ENCODE measurements at regions not wholly inside any gene's neighbourhood (a gene's known extent, or its start where the extent isn't known, plus 50 kb on each side); places are given as distances from the start of the nearest gene placed in this dataset.

DNA sequence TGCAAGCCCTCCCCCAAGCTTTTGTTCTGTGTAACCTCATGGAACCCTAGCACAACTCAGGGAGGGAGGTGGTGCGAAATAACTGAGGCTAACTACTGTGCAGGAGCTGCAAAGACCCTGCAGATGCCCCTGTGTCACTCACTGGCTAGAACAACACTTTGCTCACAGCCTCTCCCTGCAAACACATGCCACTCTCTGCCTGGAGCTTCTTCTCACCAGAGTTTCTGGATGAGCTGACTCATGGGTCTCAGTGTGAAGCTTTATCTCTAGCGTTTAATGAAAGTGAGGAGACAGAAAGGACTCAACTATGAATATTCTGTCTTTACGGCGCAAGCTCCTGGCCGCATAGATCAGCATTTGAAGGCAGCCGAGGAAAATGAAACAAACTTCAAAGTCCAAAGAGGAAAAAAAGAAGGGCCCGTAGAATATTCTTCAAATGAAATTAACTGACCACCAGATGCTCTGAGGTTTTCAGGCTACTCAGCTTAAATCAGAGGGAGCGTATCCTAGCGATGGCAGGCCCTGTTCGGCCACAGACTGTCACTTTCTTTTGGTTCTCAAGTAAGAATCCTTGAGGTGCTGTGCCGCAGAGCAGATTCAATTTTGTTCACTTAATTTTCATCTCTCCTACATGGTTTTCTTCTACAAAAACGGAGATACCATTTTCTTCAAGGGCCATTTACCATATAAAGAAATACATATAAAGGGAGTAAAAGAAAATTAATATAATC is 77.7 kb upstream of the TAS2R1 start:
- no peak for DNase-seq (ENCODE audit: low spot score)
- Histone ChIP-seq H3K4me3 (ENCODE audit: low read depth in 1 of 3, low read length in 3 of 3) (no peak overlapping the region), H3K36me3 (ENCODE audit: control insufficient read depth in 4 of 4, insufficient read depth in 3 of 4, low read depth in 1 of 4, low read length in 3 of 4) (no peaks in the 10 kb centered on the region), H3K9me3 (ENCODE audit: control insufficient read depth in 4 of 4, low read length in 3 of 4) (peaks cover 0 to 3% (median 0%) of the 10 kb centered on the region in 4 donors), H3K27ac (ENCODE audit: low read depth in 1 of 2, low read length in 2 of 2) (no peak overlapping the region), H3K27me3 (ENCODE audit: control insufficient read depth in 4 of 4, insufficient read depth in 4 of 4, low read length in 3 of 4) (no peaks in the 10 kb centered on the region), H3K4me1 (ENCODE audit: control insufficient read depth in 4 of 4, insufficient read depth in 4 of 4, low read length in 3 of 4) (no peaks in the 10 kb centered on the region), H3K9ac (ENCODE audit: low read depth in 1 of 2, low read length in 2 of 2) (no peak overlapping the region)
- 80% methylated on average over 12 of the region's 12 CpGs for WGBS
- TF ChIP-seq, protein P1, sequence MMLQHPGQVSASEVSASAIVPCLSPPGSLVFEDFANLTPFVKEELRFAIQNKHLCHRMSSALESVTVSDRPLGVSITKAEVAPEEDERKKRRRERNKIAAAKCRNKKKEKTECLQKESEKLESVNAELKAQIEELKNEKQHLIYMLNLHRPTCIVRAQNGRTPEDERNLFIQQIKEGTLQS (IDR thresholded peaks at IDR 0.05) = no peak
- TF ChIP-seq YY1 (IDR thresholded peaks at IDR 0.05) = no peak
- TF ChIP-seq, protein P2, sequence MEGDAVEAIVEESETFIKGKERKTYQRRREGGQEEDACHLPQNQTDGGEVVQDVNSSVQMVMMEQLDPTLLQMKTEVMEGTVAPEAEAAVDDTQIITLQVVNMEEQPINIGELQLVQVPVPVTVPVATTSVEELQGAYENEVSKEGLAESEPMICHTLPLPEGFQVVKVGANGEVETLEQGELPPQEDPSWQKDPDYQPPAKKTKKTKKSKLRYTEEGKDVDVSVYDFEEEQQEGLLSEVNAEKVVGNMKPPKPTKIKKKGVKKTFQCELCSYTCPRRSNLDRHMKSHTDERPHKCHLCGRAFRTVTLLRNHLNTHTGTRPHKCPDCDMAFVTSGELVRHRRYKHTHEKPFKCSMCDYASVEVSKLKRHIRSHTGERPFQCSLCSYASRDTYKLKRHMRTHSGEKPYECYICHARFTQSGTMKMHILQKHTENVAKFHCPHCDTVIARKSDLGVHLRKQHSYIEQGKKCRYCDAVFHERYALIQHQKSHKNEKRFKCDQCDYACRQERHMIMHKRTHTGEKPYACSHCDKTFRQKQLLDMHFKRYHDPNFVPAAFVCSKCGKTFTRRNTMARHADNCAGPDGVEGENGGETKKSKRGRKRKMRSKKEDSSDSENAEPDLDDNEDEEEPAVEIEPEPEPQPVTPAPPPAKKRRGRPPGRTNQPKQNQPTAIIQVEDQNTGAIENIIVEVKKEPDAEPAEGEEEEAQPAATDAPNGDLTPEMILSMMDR (IDR thresholded peaks at IDR 0.05; ENCODE audit: low read depth, low read length, missing input control) = no peak
- no peak for TF ChIP-seq FOXA2 (IDR thresholded peaks at IDR 0.05)
- TF ChIP-seq JUND (IDR thresholded peaks at IDR 0.05) = no peak
- TF ChIP-seq, protein P3, sequence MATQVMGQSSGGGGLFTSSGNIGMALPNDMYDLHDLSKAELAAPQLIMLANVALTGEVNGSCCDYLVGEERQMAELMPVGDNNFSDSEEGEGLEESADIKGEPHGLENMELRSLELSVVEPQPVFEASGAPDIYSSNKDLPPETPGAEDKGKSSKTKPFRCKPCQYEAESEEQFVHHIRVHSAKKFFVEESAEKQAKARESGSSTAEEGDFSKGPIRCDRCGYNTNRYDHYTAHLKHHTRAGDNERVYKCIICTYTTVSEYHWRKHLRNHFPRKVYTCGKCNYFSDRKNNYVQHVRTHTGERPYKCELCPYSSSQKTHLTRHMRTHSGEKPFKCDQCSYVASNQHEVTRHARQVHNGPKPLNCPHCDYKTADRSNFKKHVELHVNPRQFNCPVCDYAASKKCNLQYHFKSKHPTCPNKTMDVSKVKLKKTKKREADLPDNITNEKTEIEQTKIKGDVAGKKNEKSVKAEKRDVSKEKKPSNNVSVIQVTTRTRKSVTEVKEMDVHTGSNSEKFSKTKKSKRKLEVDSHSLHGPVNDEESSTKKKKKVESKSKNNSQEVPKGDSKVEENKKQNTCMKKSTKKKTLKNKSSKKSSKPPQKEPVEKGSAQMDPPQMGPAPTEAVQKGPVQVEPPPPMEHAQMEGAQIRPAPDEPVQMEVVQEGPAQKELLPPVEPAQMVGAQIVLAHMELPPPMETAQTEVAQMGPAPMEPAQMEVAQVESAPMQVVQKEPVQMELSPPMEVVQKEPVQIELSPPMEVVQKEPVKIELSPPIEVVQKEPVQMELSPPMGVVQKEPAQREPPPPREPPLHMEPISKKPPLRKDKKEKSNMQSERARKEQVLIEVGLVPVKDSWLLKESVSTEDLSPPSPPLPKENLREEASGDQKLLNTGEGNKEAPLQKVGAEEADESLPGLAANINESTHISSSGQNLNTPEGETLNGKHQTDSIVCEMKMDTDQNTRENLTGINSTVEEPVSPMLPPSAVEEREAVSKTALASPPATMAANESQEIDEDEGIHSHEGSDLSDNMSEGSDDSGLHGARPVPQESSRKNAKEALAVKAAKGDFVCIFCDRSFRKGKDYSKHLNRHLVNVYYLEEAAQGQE (IDR thresholded peaks at IDR 0.05) = no peak
- TF ChIP-seq TAF1 (conservative IDR thresholded peaks at IDR 0.05) = no peak
- TF ChIP-seq, protein P4, sequence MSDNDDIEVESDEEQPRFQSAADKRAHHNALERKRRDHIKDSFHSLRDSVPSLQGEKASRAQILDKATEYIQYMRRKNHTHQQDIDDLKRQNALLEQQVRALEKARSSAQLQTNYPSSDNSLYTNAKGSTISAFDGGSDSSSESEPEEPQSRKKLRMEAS (IDR thresholded peaks at IDR 0.05) = no peak
- TF ChIP-seq RAD21 (IDR thresholded peaks at IDR 0.05) = no peak
- no peak for TF ChIP-seq HNF4A (conservative IDR thresholded peaks at IDR 0.05)
- no peak for TF ChIP-seq EGR1 (IDR thresholded peaks at IDR 0.05; ENCODE audit: low read depth in 2 of 2)
- TF ChIP-seq SP1 (IDR thresholded peaks at IDR 0.05) = no peak
- TF ChIP-seq HNF4G (IDR thresholded peaks at IDR 0.05) = no peak
- no peak for TF ChIP-seq NR2F2 (IDR thresholded peaks at IDR 0.05)
- TF ChIP-seq GABPA (IDR thresholded peaks at IDR 0.05 in 1 of 2, conservative IDR thresholded peaks at IDR 0.05 in 1 of 2) = no peak
- TF ChIP-seq, protein P5, sequence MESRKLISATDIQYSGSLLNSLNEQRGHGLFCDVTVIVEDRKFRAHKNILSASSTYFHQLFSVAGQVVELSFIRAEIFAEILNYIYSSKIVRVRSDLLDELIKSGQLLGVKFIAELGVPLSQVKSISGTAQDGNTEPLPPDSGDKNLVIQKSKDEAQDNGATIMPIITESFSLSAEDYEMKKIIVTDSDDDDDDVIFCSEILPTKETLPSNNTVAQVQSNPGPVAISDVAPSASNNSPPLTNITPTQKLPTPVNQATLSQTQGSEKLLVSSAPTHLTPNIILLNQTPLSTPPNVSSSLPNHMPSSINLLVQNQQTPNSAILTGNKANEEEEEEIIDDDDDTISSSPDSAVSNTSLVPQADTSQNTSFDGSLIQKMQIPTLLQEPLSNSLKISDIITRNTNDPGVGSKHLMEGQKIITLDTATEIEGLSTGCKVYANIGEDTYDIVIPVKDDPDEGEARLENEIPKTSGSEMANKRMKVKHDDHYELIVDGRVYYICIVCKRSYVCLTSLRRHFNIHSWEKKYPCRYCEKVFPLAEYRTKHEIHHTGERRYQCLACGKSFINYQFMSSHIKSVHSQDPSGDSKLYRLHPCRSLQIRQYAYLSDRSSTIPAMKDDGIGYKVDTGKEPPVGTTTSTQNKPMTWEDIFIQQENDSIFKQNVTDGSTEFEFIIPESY (IDR thresholded peaks at IDR 0.05) = no peak
- no peak for TF ChIP-seq FOXA1 (IDR thresholded peaks at IDR 0.05)
- no peak for TF ChIP-seq RXRA (IDR thresholded peaks at IDR 0.05)
